Activated T-cell treated with anti-CD3 and anti-CD28 coated beads for 24 hours (primary cell): ENCODE measurements at regions not wholly inside any gene's neighbourhood (a gene's known extent, or its start where the extent isn't known, plus 50 kb on each side); places are given as distances from the start of the nearest gene placed in this dataset.

Source experiments
- DNase-seq: peaks from one replicate; pipeline ENCODE4 v3.0.0-alpha.2; 2020; ENCODE audit warnings: low read depth

- no peak for DNase-seq
Observed at GRCh38 chr1:198864695-198865094, 225.9 kb downstream of the PTPRC start.

GRCh38 chr1:198865319-198865718, 226.5 kb downstream of the PTPRC start:
- DNase-seq = no peak

- DNase-seq = no peak
Observed at GRCh38 chr1:198867182-198867581, 228.3 kb downstream of the PTPRC start.

GRCh38 chr1:198873696-198874230, 234.9 kb downstream of the PTPRC start:
- DNase-seq = no peak

- no peak for DNase-seq
Observed at GRCh38 chr1:198876371-198876871, 237.6 kb downstream of the PTPRC start.

GRCh38 chr1:198878566-198878965, 239.7 kb downstream of the PTPRC start:
- DNase-seq = no peak

- no peak for DNase-seq
Observed at GRCh38 chr1:198879711-198880306, 241.0 kb downstream of the PTPRC start.

- DNase-seq = no peak
Observed at GRCh38 chr1:198880397-198880796, 241.6 kb downstream of the PTPRC start.

GRCh38 chr1:198880818-198881597, 242.2 kb downstream of the PTPRC start:
- DNase-seq = no peak

- DNase-seq = no peak
Observed at GRCh38 chr1:198883184-198883583, 244.3 kb downstream of the PTPRC start.

- no peak for DNase-seq
Observed at GRCh38 chr1:198887866-198888265, 249.0 kb downstream of the PTPRC start.

- no peak for DNase-seq
Observed at GRCh38 chr1:198888379-198888943, 249.6 kb downstream of the PTPRC start.

- DNase-seq = no peak
Observed at GRCh38 chr1:198889101-198889500, 250.3 kb downstream of the PTPRC start.

GRCh38 chr1:198889749-198890148, 250.9 kb downstream of the PTPRC start:
- DNase-seq = no peak

- no peak for DNase-seq
Observed at GRCh38 chr1:198890214-198890930, 251.5 kb downstream of the PTPRC start.

- DNase-seq = no peak
Observed at GRCh38 chr1:198892065-198892464, 253.2 kb downstream of the PTPRC start.

GRCh38 chr1:198893141-198893540, 254.3 kb downstream of the PTPRC start:
- DNase-seq = no peak

- DNase-seq = no peak
Observed at GRCh38 chr1:198893763-198894444, 255.1 kb downstream of the PTPRC start.

- DNase-seq = no peak
Observed at GRCh38 chr1:198901266-198901665, 262.4 kb downstream of the PTPRC start.

GRCh38 chr1:198902655-198903054, 263.8 kb downstream of the PTPRC start:
- no peak for DNase-seq

GRCh38 chr1:198903203-198903602, 264.4 kb downstream of the PTPRC start:
- no peak for DNase-seq

GRCh38 chr1:198903621-198904020, 264.8 kb downstream of the PTPRC start:
- no peak for DNase-seq
